Small intestine (tissue), 7 donors: ENCODE measurements at regions not wholly inside any gene's neighbourhood (a gene's known extent, or its start where the extent isn't known, plus 50 kb on each side); places are given as distances from the start of the nearest gene placed in this dataset.

Source experiments
- DNase-seq, 2 donors: peaks; one replicate each; pipeline versions ENCODE4 v3.0.0 to v3.0.0-alpha.2; 2013
- FAIRE-seq: peaks from 2 replicates; lab custom pipeline; 2012; peaks lifted over from hg19 to GRCh38; lab: Jason Lieb, UNC
- H3K27ac ChIP-seq, 3 donors: one replicate each; pipeline ENCODE4 v1.5.1; 2013; ENCODE audit warnings: low read length in 2 of 3, mild to moderate bottlenecking in 2 of 3, control low read depth in 1 of 3, inconsistent platforms in 1 of 3, low read depth in 1 of 3, moderate library complexity in 1 of 3
- H3K27me3 ChIP-seq, 3 donors: one replicate each; pipeline ENCODE4 v1.6.1; 2013; ENCODE audit warnings: low read length in 3 of 3, inconsistent platforms in 1 of 3; ENCODE audit not compliant: control insufficient read depth in 3 of 3, insufficient read depth in 3 of 3
- H3K36me3 ChIP-seq, 3 donors: one replicate each; pipeline ENCODE4 v1.6.1; 2013; ENCODE audit warnings: low read length in 3 of 3, inconsistent platforms in 1 of 3, low read depth in 1 of 3, mild to moderate bottlenecking in 1 of 3, moderate library complexity in 1 of 3; ENCODE audit not compliant: control insufficient read depth in 3 of 3, insufficient read depth in 2 of 3
- H3K4me1 ChIP-seq, 3 donors: one replicate each; pipeline ENCODE4 v1.6.1; 2013; ENCODE audit warnings: low read length in 2 of 3, inconsistent platforms in 1 of 3, low read depth in 1 of 3, mild to moderate bottlenecking in 1 of 3, moderate library complexity in 1 of 3; ENCODE audit not compliant: control insufficient read depth in 3 of 3, insufficient read depth in 2 of 3
- H3K4me3 ChIP-seq, 3 donors: one replicate each; pipeline ENCODE4 v1.5.1; 2013; ENCODE audit warnings: low read length in 3 of 3, control low read depth in 1 of 3, inconsistent platforms in 1 of 3, low read depth in 1 of 3, mild to moderate bottlenecking in 1 of 3, moderate library complexity in 1 of 3
- H3K9me3 ChIP-seq, 2 donors: one replicate each; pipeline ENCODE4 v1.6.1; 2013; ENCODE audit warnings: low read depth in 1 of 2, low read length in 1 of 2; ENCODE audit not compliant: control insufficient read depth in 2 of 2, insufficient read depth in 1 of 2
- WGBS, 3 donors: extraction: QIAGEN DNeasy Blood & Tissue Kit; methylation state at CpG; one replicate each; pipeline ENCODE4 v1.1.7; 2013; 5-methylcytosine and 5-hydroxymethylcytosine counted together
- donor health status: healthy with polysubstance abuse.
- donor health status: control.
- donor health status: control.
- donor health status: Bipolar disorder and iron deficiency.
- donor health status: healthy.

DNA sequence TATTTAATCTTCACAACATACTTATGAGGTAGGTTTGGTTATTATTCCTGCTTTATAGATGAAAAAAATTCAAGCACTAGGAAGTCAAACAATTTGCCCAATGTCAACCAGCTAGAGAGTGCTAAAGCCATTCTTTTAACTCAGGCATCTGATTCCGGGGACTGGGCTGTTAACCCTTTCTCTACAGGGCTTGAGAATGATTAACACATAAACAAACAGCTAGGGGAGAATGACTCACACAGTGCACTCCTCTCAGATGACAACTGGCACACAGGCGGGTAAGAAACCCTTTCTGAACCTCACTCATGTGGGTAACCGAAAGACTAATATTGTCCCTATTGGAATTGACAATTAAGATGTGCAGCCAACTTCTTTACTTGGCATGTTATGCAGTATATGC, 86.3 kb upstream of the FSHR start:
- Histone ChIP-seq H3K4me1 (no peaks in the 10 kb centered on the region), H3K27me3 (no peaks in the 10 kb centered on the region), H3K9me3 (no peaks in the 10 kb centered on the region), H3K36me3 (no peaks in the 10 kb centered on the region), H3K27ac (no peak overlapping the region), H3K4me3 (no peak overlapping the region)
- no peak for FAIRE-seq
- 22 to 50% (median 33%) methylated on average over 3 of the region's 3 CpGs for WGBS, 3 donors
- no peak for DNase-seq

DNA sequence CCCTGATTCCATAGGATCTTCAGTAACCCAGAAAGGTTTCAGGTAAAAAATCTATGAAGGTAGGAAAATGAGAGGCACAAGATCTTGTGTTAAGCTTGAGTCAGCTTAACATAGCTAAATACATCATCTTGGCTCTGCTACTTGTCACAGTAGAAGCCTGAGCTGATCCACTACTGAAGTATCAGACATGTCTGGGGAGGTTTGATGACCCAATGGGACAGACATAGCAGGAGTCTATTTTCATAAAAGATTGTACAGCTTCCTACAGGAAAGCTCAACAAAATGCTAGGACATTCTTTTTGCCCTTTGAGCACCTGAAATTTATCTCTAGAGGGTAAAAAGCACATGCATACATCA, 84.3 kb upstream of the FSHR start:
- H3K27ac ChIP-seq: no peak overlapping the region
- no peaks in the 10 kb centered on the region for H3K4me1 ChIP-seq
- no peaks in the 10 kb centered on the region for H3K36me3 ChIP-seq
- H3K9me3 ChIP-seq: peaks cover 0 to under 1% of the 10 kb centered on the region in 2 donors
- FAIRE-seq: no peak
- H3K4me3 ChIP-seq: no peak overlapping the region
- H3K27me3 ChIP-seq: no peaks in the 10 kb centered on the region
- DNase-seq: no peak

DNA sequence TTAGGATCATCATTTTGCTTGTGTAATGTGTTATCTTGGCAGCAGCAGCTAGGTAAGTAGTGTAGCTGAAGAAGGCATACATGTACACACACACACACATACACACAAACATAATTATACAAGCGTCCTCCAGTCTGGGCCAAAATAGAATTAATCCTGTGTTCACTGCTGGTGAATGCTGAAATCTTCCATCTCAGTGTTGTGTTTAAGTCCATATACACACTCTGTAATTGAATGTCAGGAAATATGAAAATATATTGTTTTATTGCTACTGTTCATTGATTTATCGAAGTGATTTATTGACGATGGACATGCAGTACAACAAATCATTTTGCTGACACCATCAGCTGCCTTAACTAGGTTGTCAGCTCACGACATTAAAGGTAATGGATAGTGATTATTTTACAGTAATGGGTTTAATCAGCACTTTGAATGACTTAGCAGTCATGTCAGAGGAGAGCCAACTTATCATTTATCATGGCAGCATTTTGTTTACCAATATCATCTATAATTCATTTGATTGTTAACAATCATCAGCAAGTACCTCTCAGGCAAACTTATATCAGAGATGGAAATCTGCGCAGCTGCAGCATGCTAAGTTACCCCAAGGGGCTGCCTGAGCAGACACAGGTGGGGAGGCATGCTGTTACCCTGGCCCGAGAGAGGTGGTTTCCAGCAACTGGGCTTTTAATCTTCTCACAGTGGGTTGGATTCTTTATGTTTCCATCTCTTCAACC, 83.7 kb upstream of the FSHR start:
- H3K9me3 ChIP-seq: peaks cover 0 to 5% of the 10 kb centered on the region in 2 donors
- FAIRE-seq (no peak), DNase-seq (no peak)
- H3K4me3 ChIP-seq: no peak overlapping the region
- no peaks in the 10 kb centered on the region for H3K36me3 ChIP-seq
- H3K27me3 ChIP-seq: no peaks in the 10 kb centered on the region
- WGBS, 3 donors: 52 to 57% (median 52%) methylated on average over 6 of the region's 6 CpGs
- H3K27ac ChIP-seq: no peak overlapping the region
- no peaks in the 10 kb centered on the region for H3K4me1 ChIP-seq

DNA sequence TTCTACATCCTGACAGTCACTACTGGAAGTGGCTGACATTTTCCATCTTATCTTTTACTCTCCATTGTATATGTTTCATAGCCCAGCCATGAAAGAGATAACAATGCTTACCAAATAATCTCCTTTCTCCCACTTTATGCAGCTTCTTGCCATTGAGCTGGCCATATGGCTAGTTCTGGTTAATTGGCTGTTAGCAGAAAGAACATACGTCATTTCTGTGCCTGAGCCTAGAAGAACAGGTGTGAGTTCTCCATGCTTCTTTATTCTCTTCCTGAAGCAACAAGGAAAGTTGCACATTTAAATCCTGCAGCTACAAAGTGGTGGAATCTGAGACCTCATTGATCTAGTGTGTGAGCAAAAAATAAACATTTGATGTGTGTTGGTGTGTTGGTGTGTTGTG, 82.0 kb upstream of the FSHR start:
- H3K4me3 ChIP-seq: no peak overlapping the region
- DNase-seq: no peak
- WGBS, 3 donors: 50 to 82% (median 74%) methylated on average over 1 of the region's 1 CpG
- H3K27ac ChIP-seq: no peak overlapping the region
- H3K27me3 ChIP-seq: no peaks in the 10 kb centered on the region
- H3K4me1 ChIP-seq: no peaks in the 10 kb centered on the region
- FAIRE-seq: no peak
- H3K36me3 ChIP-seq: no peaks in the 10 kb centered on the region
- peaks cover 0 to 5% of the 10 kb centered on the region in 2 donors for H3K9me3 ChIP-seq

DNA sequence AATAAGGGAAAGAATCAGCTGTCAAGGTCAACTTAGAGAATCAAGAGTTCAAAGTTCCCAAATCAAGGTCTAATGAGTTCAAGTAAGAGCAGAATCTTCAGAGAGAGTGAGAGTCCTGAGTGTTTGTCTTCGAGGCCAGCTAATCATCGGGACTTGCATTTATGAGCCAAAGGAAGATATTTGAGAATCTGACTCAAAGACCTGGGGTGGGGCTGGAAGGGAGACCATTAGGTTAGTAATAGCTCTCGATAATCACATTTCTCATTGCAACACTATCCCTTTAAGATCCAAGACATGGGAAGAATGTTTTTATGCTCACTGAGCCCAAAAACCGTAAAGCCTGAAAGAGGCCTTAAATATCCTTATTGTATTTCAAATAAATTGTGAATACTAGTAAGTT, 72.0 kb upstream of the FSHR start:
- Histone ChIP-seq H3K9me3 (no peaks in the 10 kb centered on the region), H3K4me3 (no peak overlapping the region), H3K4me1 (no peaks in the 10 kb centered on the region), H3K27ac (no peak overlapping the region), H3K36me3 (no peaks in the 10 kb centered on the region), H3K27me3 (no peaks in the 10 kb centered on the region)
- DNase-seq (no peak), FAIRE-seq (no peak)
- 28 to 68% (median 39%) methylated on average over 4 of the region's 4 CpGs for WGBS, 3 donors

DNA sequence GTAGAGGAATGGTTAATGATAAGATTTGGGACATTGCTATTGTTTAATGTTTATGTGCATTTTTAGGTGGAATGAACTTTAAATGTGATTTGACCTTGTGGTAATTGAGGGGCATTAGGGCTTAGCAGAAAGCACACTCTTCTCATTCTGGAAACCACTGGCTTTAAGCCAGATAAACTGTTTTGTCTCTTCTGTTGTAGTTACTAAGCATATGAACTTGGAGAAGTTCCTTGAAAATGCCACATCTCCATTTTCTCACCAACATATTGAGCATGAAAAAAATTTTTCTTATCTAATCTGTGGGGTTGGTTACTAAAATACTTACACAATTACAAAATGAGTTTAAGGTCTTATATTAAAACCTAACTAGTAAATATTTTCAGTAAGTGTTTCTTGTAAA, 70.8 kb upstream of the FSHR start:
- Histone ChIP-seq H3K36me3 (no peaks in the 10 kb centered on the region), H3K27me3 (no peaks in the 10 kb centered on the region), H3K27ac (no peak overlapping the region), H3K9me3 (no peaks in the 10 kb centered on the region), H3K4me3 (no peak overlapping the region), H3K4me1 (no peaks in the 10 kb centered on the region)
- FAIRE-seq: no peak
- no peak for DNase-seq

DNA sequence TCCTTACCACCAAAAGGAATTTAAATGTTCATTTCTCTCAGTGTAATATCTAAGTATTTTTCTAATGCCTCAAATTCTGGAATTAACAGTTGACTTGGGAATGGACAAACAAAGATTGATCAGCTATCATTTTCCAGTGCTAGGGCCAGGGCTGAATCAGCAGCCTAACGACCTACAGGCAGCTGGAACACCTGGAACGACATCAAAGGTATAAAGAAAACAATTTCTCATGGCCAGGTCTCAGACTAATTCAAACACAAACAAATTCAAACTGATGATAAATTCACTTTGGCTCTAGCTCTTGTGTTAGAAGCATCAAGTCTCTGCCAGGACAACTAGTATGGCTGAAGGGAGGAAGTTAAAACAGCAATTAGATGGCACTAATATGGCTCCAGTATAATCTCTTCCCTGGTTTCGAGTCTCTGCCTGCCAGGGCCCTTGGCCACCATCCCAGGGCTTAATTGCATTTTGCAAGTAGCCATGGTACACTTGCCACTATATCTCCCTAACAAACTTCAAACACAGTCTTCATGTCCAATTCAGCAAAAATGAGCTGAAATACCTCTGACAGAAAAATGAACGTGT, 70.2 kb upstream of the FSHR start:
- Histone ChIP-seq H3K4me1 (no peaks in the 10 kb centered on the region), H3K27ac (no peak overlapping the region), H3K4me3 (no peak overlapping the region), H3K36me3 (no peaks in the 10 kb centered on the region), H3K9me3 (no peaks in the 10 kb centered on the region), H3K27me3 (no peaks in the 10 kb centered on the region)
- WGBS, 3 donors: 8 to 42% (median 9%) methylated on average over 4 of the region's 4 CpGs
- no peak for FAIRE-seq
- DNase-seq: no peak

DNA sequence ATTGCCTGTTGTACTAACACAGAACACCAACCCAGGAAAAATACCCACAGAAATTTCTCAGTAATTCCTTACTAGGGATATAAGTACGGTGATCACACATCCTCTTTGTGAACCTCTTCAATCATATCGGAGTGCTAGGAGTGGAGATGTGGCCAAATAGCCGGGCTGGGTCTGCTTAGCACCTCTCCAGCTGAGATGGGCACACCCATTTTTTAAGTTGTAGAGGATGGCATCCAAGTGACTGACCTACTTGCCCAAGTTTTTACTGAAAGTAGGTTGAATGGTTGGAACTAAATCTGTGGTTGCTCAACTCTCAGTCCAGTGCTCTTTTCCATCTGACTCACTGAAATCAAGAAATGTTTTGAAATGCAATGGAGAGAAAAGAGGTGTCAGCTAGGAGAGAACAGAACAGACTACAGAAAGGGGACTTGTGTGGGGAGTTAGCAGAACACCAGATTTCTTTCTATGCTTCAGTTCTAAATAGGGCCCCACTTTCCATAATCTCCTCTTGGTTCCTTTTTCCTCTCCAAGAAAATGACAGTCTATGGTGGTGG, 68.7 kb upstream of the FSHR start:
- Histone ChIP-seq H3K36me3 (no peaks in the 10 kb centered on the region), H3K4me3 (no peak overlapping the region), H3K27me3 (no peaks in the 10 kb centered on the region), H3K27ac (no peak overlapping the region), H3K9me3 (no peaks in the 10 kb centered on the region), H3K4me1 (no peaks in the 10 kb centered on the region)
- DNase-seq (no peak), FAIRE-seq (no peak)
- 53 to 84% (median 64%) methylated on average over 3 of the region's 3 CpGs for WGBS, 3 donors

DNA sequence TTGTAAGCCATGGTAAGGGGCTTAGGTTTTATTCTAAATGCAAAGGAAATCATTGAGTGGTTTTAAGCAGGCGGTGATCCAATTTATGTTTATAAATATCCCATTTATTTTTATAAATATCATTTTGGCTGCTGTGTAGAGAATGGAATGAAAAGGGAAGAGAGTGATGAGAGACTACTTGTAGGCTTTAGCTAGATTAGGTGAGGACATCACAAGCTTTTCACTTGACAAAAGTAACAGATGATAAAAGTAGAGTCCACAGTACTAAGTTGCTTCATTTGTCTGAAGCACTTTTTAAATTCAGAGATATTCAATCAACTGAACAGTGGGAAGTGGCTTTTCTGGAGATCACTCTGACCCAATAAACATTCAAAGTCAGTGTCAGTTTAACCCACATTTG, 65.4 kb upstream of the FSHR start:
- FAIRE-seq (no peak), DNase-seq (no peak)
- H3K4me1 ChIP-seq: no peaks in the 10 kb centered on the region
- H3K36me3 ChIP-seq: no peaks in the 10 kb centered on the region
- H3K4me3 ChIP-seq: no peak overlapping the region
- H3K27me3 ChIP-seq: no peaks in the 10 kb centered on the region
- 72 to 86% (median 86%) methylated on average over 1 of the region's 1 CpG for WGBS, 3 donors
- H3K27ac ChIP-seq: no peak overlapping the region
- no peaks in the 10 kb centered on the region for H3K9me3 ChIP-seq
